ENCODE measurements at regions not wholly inside any gene's neighbourhood (a gene's known extent, or its start where the extent isn't known, plus 50 kb on each side); places are given as distances from the start of the nearest gene placed in this dataset.

- TF ChIP-seq EZH2phosphoT487 (IDR thresholded peaks at IDR 0.05; ENCODE audit: low read length) (no peak), CTCF (IDR thresholded peaks at IDR 0.05; ENCODE audit: low read length) (no peak)
- Histone ChIP-seq H3K79me2 (ENCODE audit: low read length) (no peaks in the 10 kb centered on the region), H3K4me2 (ENCODE audit: low read depth, low read length) (no peak overlapping the region)
Measured at GRCh38 chr9:129432297-129433154, 188.4 kb downstream of the C9orf50 start.

GRCh38 chr9:129430940-129431643 is 189.8 kb downstream of the C9orf50 start:
- Histone ChIP-seq H3K9me2 (replicated peaks; ENCODE audit: insufficient read depth, low read length) (no peaks in the 10 kb centered on the region), H2AFZ (ENCODE audit: low read length) (no peak overlapping the region), H3F3A (ENCODE audit: insufficient read depth, low read length) (peaks cover 10% of the 10 kb centered on the region), H3K27ac (ENCODE audit: low read length) (no peak overlapping the region), H3K36me3 (replicated peaks; ENCODE audit: insufficient read depth, low read length) (no peaks in the 10 kb centered on the region), H4K20me1 (ENCODE audit: insufficient read depth, low read length) (no peaks in the 10 kb centered on the region), H3K9me3 (replicated peaks; ENCODE audit: insufficient read depth, low read length) (no peaks in the 10 kb centered on the region), H3K4me1 (ENCODE audit: low read length) (peaks cover 18% of the 10 kb centered on the region), H3K4me3 (ENCODE audit: low read length) (no peak overlapping the region), H3K4me2 (ENCODE audit: low read depth, low read length) (no peak overlapping the region), H3K27me3 (replicated peaks; ENCODE audit: insufficient read depth, low read length) (peaks cover 18% of the 10 kb centered on the region; the same call in 1 of the 2 replicates), H3K79me2 (ENCODE audit: low read length) (no peaks in the 10 kb centered on the region), H3K9ac (ENCODE audit: low read length) (no peak overlapping the region)
- no peak for TF ChIP-seq CTCF (IDR thresholded peaks at IDR 0.05; ENCODE audit: low read length)
- no peak for TF ChIP-seq EZH2phosphoT487 (IDR thresholded peaks at IDR 0.05; ENCODE audit: low read length)
- no peak for TF ChIP-seq EZH2 (optimal IDR thresholded peaks at IDR 0.05; ENCODE audit: low read depth, low read length)
- no peak for DNase-seq

More at GRCh38 chr9:129432297-129433154, 188.4 kb downstream of the C9orf50 start:
- Histone ChIP-seq H3F3A (ENCODE audit: insufficient read depth, low read length) (peaks cover 10% of the 10 kb centered on the region), H3K27me3 (replicated peaks; ENCODE audit: insufficient read depth, low read length) (peaks cover 31% of the 10 kb centered on the region), H3K9me3 (replicated peaks; ENCODE audit: insufficient read depth, low read length) (no peaks in the 10 kb centered on the region), H4K20me1 (ENCODE audit: insufficient read depth, low read length) (no peaks in the 10 kb centered on the region), H3K4me3 (ENCODE audit: low read length) (no peak overlapping the region), H3K9ac (ENCODE audit: low read length) (no peak overlapping the region), H2AFZ (ENCODE audit: low read length) (no peak overlapping the region), H3K36me3 (replicated peaks; ENCODE audit: insufficient read depth, low read length) (no peaks in the 10 kb centered on the region), H3K4me1 (ENCODE audit: low read length) (peaks cover 24% of the 10 kb centered on the region), H3K27ac (ENCODE audit: low read length) (no peak overlapping the region), H3K9me2 (replicated peaks; ENCODE audit: insufficient read depth, low read length) (no peaks in the 10 kb centered on the region)
- DNase-seq, result no peak

GRCh38 chr9:129428864-129429577 is 191.9 kb downstream of the C9orf50 start:
- no peaks in the 10 kb centered on the region for H3K4me1 ChIP-seq (ENCODE audit: low read length)
- H3K79me2 ChIP-seq (ENCODE audit: low read length), result no peaks in the 10 kb centered on the region
- H3K9me2 ChIP-seq (replicated peaks; ENCODE audit: insufficient read depth, low read length), result no peaks in the 10 kb centered on the region
- no peaks in the 10 kb centered on the region for H3K9me3 ChIP-seq (replicated peaks; ENCODE audit: insufficient read depth, low read length)
- H3K4me3 ChIP-seq (ENCODE audit: low read length), result no peak overlapping the region
- peaks cover 16% of the 10 kb centered on the region; the same call in 1 of the 2 replicates for H3K27me3 ChIP-seq (replicated peaks; ENCODE audit: insufficient read depth, low read length)
- H3K4me2 ChIP-seq (ENCODE audit: low read depth, low read length), result no peak overlapping the region
- DNase-seq, result no peak
- no peak for TF ChIP-seq CTCF (IDR thresholded peaks at IDR 0.05; ENCODE audit: low read length)
- no peak for TF ChIP-seq EZH2phosphoT487 (IDR thresholded peaks at IDR 0.05; ENCODE audit: low read length)
- no peak for TF ChIP-seq EZH2 (optimal IDR thresholded peaks at IDR 0.05; ENCODE audit: low read depth, low read length)
- H3F3A ChIP-seq (ENCODE audit: insufficient read depth, low read length), result no peaks in the 10 kb centered on the region
- no peak overlapping the region for H3K27ac ChIP-seq (ENCODE audit: low read length)
- no peak overlapping the region for H2AFZ ChIP-seq (ENCODE audit: low read length)
- H3K36me3 ChIP-seq (replicated peaks; ENCODE audit: insufficient read depth, low read length), result no peaks in the 10 kb centered on the region
- H3K9ac ChIP-seq (ENCODE audit: low read length), result no peak overlapping the region
- H4K20me1 ChIP-seq (ENCODE audit: insufficient read depth, low read length), result no peaks in the 10 kb centered on the region

Measured in MM.1S (cell line).